ENCODE measurements at regions not wholly inside any gene's neighbourhood (a gene's known extent, or its start where the extent isn't known, plus 50 kb on each side); places are given as distances from the start of the nearest gene placed in this dataset.

DNA sequence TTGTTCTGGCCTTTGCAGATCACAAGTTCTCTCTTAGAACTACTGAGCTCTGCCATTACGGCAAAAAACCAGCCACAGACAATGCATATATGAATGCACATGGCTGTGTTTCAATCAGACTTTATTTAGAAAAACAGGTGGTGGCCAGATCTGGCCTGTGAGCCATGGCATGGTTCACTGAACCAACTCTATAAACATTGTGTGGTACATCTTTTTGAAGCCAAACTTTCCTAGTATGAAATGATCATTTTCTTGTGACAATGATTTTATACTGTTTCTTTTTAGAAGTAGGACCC lies 65.9 kb upstream of the AMZ2 start:
- no peak for DNase-seq (ENCODE audit: low read depth in 4 of 4, low spot score in 3 of 4)

- DNase-seq (ENCODE audit: low read depth in 4 of 4, low spot score in 3 of 4) = no peak
Measured at GRCh38 chr17:68182940-68183551, 64.8 kb upstream of the AMZ2 start.

- no peak for DNase-seq (ENCODE audit: low read depth in 4 of 4, low spot score in 3 of 4)
Measured at GRCh38 chr17:68184141-68184571, 63.7 kb upstream of the AMZ2 start.

- no peak for DNase-seq (ENCODE audit: low read depth in 4 of 4, low spot score in 3 of 4)
Measured at GRCh38 chr17:68184816-68185436, 62.9 kb upstream of the AMZ2 start.

DNA sequence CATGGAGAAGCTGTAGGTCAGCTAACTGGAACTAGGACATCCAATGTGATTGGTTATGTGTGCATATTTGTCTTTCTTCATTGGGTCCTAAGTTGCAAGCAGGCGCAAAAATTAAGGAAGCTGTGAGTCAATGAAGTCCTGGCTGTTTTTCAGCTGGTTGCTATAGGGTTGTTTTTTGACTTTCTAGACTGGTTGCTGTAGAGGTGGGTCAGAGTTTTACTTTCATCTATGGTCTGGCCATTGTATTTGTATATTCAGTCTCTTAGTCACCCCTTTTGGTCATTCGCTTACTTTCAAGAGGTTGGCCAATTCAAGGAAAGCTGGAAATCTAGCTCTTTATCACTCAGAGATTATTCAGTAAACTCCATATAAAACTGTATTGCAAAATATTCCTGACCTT lies 62.0 kb upstream of the AMZ2 start:
- no peak for DNase-seq (ENCODE audit: low read depth in 4 of 4, low spot score in 3 of 4)

DNA sequence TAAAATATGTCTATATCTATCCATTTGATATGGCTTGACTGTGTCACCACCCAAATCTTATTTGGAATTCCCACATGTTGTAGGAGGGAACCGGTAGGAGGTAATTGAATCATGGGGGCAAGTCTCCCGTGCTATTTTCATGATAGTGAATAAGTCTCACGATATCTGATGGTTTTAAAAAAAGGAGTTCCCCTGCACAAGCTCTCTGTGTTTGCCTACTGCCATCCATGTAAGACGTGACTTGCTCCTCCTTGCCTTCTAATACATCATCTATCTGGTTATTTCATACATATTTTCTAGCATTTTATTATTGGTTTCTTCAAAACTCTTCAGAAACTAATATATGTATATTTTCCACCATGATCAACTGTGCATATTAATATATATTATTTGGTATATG lies 57.3 kb upstream of the AMZ2 start:
- DNase-seq (ENCODE audit: low read depth in 4 of 4, low spot score in 3 of 4) = no peak

- no peak for DNase-seq (ENCODE audit: low read depth in 4 of 4, low spot score in 3 of 4)
Measured at GRCh38 chr17:68195667-68196393, 52.0 kb upstream of the AMZ2 start.

GRCh38 chr17:68196394-68197090 lies 51.3 kb upstream of the AMZ2 start:
- no peak for DNase-seq (ENCODE audit: low read depth in 4 of 4, low spot score in 3 of 4)

- no peak for DNase-seq (ENCODE audit: low read depth in 4 of 4, low spot score in 3 of 4)
Measured at GRCh38 chr17:68197091-68197996, 50.5 kb upstream of the AMZ2 start.

GRCh38 chr17:68197997-68198930 lies 49.6 kb upstream of the AMZ2 start:
- DNase-seq (ENCODE audit: low read depth in 4 of 4, low spot score in 3 of 4) = no peak

Data from right renal pelvis (tissue), 4 donors.